ENCODE measurements at regions not wholly inside any gene's neighbourhood (a gene's known extent, or its start where the extent isn't known, plus 50 kb on each side); places are given as distances from the start of the nearest gene placed in this dataset.

DNA sequence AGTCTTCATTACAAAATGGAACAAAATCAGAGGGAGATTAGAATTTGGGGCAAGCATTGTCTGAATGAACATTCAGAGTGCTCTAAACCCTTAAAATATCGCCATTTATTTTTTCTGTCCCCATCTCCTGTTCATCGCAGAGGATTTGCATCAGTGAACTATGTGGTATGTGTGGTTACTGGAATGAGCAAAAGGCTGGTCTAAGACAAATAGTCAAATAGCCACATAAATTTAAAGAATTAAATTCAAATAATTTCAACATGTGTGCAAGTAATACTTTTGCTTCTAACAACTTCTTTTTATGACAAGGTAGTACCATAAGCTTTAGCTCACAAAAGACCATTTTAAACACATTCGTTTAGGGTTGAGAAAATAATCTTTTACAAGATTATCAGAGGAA, 82.6 kb upstream of the ST8SIA3 start:
- TF ChIP-seq, protein P1, sequence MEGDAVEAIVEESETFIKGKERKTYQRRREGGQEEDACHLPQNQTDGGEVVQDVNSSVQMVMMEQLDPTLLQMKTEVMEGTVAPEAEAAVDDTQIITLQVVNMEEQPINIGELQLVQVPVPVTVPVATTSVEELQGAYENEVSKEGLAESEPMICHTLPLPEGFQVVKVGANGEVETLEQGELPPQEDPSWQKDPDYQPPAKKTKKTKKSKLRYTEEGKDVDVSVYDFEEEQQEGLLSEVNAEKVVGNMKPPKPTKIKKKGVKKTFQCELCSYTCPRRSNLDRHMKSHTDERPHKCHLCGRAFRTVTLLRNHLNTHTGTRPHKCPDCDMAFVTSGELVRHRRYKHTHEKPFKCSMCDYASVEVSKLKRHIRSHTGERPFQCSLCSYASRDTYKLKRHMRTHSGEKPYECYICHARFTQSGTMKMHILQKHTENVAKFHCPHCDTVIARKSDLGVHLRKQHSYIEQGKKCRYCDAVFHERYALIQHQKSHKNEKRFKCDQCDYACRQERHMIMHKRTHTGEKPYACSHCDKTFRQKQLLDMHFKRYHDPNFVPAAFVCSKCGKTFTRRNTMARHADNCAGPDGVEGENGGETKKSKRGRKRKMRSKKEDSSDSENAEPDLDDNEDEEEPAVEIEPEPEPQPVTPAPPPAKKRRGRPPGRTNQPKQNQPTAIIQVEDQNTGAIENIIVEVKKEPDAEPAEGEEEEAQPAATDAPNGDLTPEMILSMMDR (IDR thresholded peaks at IDR 0.05; ENCODE audit: low read depth, low read length, missing control alignments): no peak
- Histone ChIP-seq H3K36me3 (replicated peaks) (no peaks in the 10 kb centered on the region), H3K4me3 (ENCODE audit: low read depth, low read length) (no peak overlapping the region), H3K27ac (no peak overlapping the region), H3K27me3 (replicated peaks) (no peaks in the 10 kb centered on the region)
- no peak for DNase-seq
- in situ Hi-C loops (cut with HindIII; ENCODE audit: low pct_ligation_motif_present, low sequenced_read_pairs): no loop called here

DNA sequence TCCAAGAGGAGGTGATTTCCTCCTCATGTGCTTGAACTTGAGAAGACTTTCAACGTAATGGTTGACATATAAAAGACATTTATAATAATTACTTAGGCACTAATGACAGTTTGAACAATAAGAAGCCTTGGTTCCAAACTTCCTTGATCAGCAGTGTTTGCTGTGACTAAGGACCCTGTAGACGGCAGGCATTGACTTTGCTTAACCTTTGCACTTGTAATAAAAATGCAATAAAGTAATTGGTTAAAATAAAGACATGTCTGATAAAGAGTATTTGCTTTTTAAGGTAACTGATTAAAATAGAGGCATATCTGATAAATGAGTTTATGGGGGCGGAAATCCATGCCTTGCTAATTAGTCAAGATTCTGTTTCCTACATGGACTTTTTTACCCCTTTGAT, 82.2 kb upstream of the ST8SIA3 start:
- in situ Hi-C loops (cut with HindIII; ENCODE audit: low pct_ligation_motif_present, low sequenced_read_pairs): no loop called here
- Histone ChIP-seq H3K4me3 (ENCODE audit: low read depth, low read length) (no peak overlapping the region), H3K36me3 (replicated peaks) (no peaks in the 10 kb centered on the region), H3K27me3 (replicated peaks) (no peaks in the 10 kb centered on the region), H3K27ac (no peak overlapping the region)
- DNase-seq: no peak
- TF ChIP-seq, protein P1 (IDR thresholded peaks at IDR 0.05; ENCODE audit: low read depth, low read length, missing control alignments): no peak

DNA sequence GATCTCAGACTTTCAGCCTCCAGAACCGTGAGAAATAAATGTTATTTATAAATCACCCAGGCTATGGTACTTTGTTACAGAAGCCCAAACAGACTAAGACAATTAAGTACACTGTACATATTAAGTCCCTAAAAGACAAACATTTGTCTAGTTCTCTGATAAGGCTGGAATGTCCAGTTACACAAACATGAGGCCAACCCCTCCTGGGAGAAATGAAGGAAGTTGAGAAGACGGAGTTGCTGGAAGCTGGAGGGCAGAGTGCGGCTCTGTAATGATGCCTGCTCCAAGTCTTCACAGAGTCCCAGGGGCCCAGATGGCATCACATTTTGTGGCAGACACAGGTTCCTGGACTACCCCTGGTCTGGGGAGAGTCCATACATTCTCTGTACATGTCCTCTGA, 79.2 kb upstream of the ST8SIA3 start:
- in situ Hi-C loops (cut with HindIII; ENCODE audit: low pct_ligation_motif_present, low sequenced_read_pairs): no loop called here
- DNase-seq: no peak

DNA sequence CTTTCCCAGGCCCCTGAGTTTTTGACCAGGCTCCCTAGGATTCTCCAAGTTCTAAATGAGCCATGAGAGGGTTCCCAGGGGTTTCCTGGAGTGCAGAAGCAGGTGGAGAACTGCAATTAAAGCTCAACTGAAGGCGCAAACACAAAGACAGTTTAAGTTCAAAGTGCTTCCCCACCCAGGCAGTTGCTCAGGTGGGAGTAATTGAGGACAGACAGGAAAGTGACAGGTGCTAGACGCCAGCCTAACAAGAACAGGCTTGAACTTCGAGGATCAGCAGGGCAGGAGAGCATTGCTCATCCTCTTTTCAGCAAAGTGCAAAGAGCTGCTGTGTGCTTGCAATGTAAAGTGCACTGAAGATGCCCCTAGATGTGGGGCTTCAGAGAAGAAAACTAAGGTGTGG, 77.2 kb upstream of the ST8SIA3 start:
- TF ChIP-seq, protein P1 (IDR thresholded peaks at IDR 0.05; ENCODE audit: low read depth, low read length, missing control alignments): no peak
- H3K27me3 ChIP-seq (replicated peaks): no peaks in the 10 kb centered on the region
- no peak overlapping the region for H3K4me3 ChIP-seq (ENCODE audit: low read depth, low read length)
- no peak overlapping the region for H3K27ac ChIP-seq
- in situ Hi-C loops (cut with HindIII; ENCODE audit: low pct_ligation_motif_present, low sequenced_read_pairs): no loop called here
- H3K36me3 ChIP-seq (replicated peaks): no peaks in the 10 kb centered on the region
- no peak for DNase-seq

More for the DNA sequence above, 79.2 kb upstream of the ST8SIA3 start:
- TF ChIP-seq, protein P1 (IDR thresholded peaks at IDR 0.05; ENCODE audit: low read depth, low read length, missing control alignments): no peak
- Histone ChIP-seq H3K4me3 (ENCODE audit: low read depth, low read length) (no peak overlapping the region), H3K36me3 (replicated peaks) (no peaks in the 10 kb centered on the region), H3K27ac (no peak overlapping the region), H3K27me3 (replicated peaks) (no peaks in the 10 kb centered on the region)

DNA sequence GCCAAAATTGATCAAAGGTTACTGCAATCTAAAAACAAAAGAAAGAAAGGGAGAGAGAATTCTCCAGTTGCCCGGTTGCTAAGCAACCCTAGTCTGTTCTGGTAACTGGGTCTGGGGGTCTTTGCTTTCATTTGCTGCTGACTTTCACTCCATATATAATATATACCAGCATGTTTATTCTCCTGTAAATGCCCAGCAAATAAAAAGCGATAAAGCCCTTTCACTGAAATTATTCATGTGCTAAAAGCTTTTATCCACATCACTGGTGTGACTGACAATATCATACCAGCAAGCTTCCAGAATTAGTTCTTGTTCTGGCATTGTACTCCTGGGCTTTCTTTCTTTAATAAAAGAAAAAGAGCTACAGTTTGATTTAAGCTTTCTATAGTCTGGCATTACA, 75.5 kb upstream of the ST8SIA3 start:
- no peaks in the 10 kb centered on the region for H3K27me3 ChIP-seq (replicated peaks)
- DNase-seq: no peak
- in situ Hi-C loops (cut with HindIII; ENCODE audit: low pct_ligation_motif_present, low sequenced_read_pairs): no loop called here
- TF ChIP-seq, protein P1 (IDR thresholded peaks at IDR 0.05; ENCODE audit: low read depth, low read length, missing control alignments): no peak
- H3K36me3 ChIP-seq (replicated peaks): no peaks in the 10 kb centered on the region
- H3K27ac ChIP-seq: no peak overlapping the region
- no peak overlapping the region for H3K4me3 ChIP-seq (ENCODE audit: low read depth, low read length)

DNA sequence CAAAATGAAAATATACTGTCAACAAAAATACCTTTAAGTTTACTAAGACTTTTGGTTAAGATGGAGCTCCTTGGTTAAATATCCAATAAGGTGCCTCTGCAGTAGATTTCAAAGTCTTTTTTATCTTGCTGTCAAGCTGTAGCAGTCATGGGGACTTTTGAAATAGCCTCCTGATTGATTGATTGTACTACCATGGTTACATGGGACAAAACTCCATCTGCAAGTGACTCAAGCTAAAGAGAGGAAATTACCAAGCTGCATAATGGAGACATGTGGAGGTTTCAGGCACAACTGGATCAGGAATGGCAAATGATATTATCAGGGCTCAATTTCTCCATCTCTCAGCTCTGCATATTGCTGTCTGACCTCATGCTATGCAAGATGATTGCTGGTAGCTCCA, 73.4 kb upstream of the ST8SIA3 start:
- in situ Hi-C loops (cut with HindIII; ENCODE audit: low pct_ligation_motif_present, low sequenced_read_pairs): no loop called here
- TF ChIP-seq, protein P1 (IDR thresholded peaks at IDR 0.05; ENCODE audit: low read depth, low read length, missing control alignments): no peak
- no peaks in the 10 kb centered on the region for H3K27me3 ChIP-seq (replicated peaks)
- no peak for DNase-seq
- no peak overlapping the region for H3K4me3 ChIP-seq (ENCODE audit: low read depth, low read length)
- H3K27ac ChIP-seq: no peak overlapping the region
- no peaks in the 10 kb centered on the region for H3K36me3 ChIP-seq (replicated peaks)
